Fibroblast of lung (primary cell): ENCODE measurements at regions not wholly inside any gene's neighbourhood (a gene's known extent, or its start where the extent isn't known, plus 50 kb on each side); places are given as distances from the start of the nearest gene placed in this dataset.

Experiments
- DNase-seq, 2 donors: peaks; one replicate each; pipeline versions ENCODE4 v3.0.0 to v3.0.0-alpha.2; 2010; ENCODE audit warnings: low read depth in 2 of 2
- H2AFZ ChIP-seq: 2 replicates; pipeline ENCODE4 v1.5.1; 2012; ENCODE audit warnings: low read length, control low read depth, inconsistent platforms
- H3K27ac ChIP-seq: 2 replicates; pipeline ENCODE4 v1.5.1; 2011; ENCODE audit warnings: low read length, control low read depth; ENCODE audit not compliant: insufficient read depth
- H3K27me3 ChIP-seq: 2 replicates; pipeline ENCODE4 v1.5.1; 2011; ENCODE audit warnings: mild to moderate bottlenecking, low read length; ENCODE audit not compliant: control insufficient read depth, insufficient read depth
- H3K36me3 ChIP-seq: 2 replicates; pipeline ENCODE4 v1.5.1; 2011; ENCODE audit warnings: low read length; ENCODE audit not compliant: control insufficient read depth, insufficient read depth
- H3K4me1 ChIP-seq: 2 replicates; pipeline ENCODE4 v1.5.1; 2011; ENCODE audit warnings: low read length; ENCODE audit not compliant: control insufficient read depth, insufficient read depth; ENCODE audit errors: extremely low read depth
- H3K4me2 ChIP-seq: 2 replicates; pipeline ENCODE4 v1.5.1; 2011; ENCODE audit warnings: low read length, control low read depth; ENCODE audit not compliant: insufficient read depth; ENCODE audit errors: extremely low read depth
- H3K4me3 ChIP-seq, 4 experiments: fragments of 200-600 bp in 1 of 4; sonication (generic) in 1 of 4; replicated peaks in 1 of 4; 2 replicates each; pipeline ENCODE4 v1.5.1; 2011 to 2016; ENCODE audit warnings: low read length in 4 of 4, low read depth in 3 of 4, mild to moderate bottlenecking in 3 of 4, control low read depth in 2 of 4, inconsistent platforms in 1 of 4, mixed read lengths in 1 of 4; ENCODE audit not compliant: insufficient read depth in 1 of 4; ENCODE audit errors: control extremely low read depth in 1 of 4
- H3K79me2 ChIP-seq: 2 replicates; pipeline ENCODE4 v1.5.1; 2012; ENCODE audit warnings: mild to moderate bottlenecking, low read length, inconsistent platforms; ENCODE audit not compliant: control insufficient read depth, insufficient read depth
- H3K9ac ChIP-seq: 2 replicates; pipeline ENCODE4 v1.5.1; 2011; ENCODE audit warnings: mild to moderate bottlenecking, low read length, control low read depth; ENCODE audit not compliant: insufficient read depth
- H3K9me3 ChIP-seq: 2 replicates; pipeline ENCODE4 v1.5.1; 2012; ENCODE audit warnings: low read depth, low read length; ENCODE audit not compliant: control insufficient read depth, insufficient read depth
- H4K20me1 ChIP-seq: 2 replicates; pipeline ENCODE4 v1.5.1; 2011; ENCODE audit warnings: low read length; ENCODE audit not compliant: control insufficient read depth, insufficient read depth; ENCODE audit errors: extremely low read depth
- EZH2 ChIP-seq: IDR thresholded peaks from 2 replicates; pipeline ENCODE4 v1.5.1; 2012; ENCODE audit warnings: low read length, control low read depth, mild to moderate bottlenecking; ENCODE audit errors: missing control alignments
- TF ChIP-seq, protein P1 (sequence below), 2 donors: IDR thresholded peaks in 1 of 2; conservative IDR thresholded peaks in 1 of 2; 1 replicate in 1 of 2; 2 replicates in 1 of 2; pipeline ENCODE4 v1.5.1; 2011 to 2012; ENCODE audit warnings: low read length in 2 of 2, control low read depth in 1 of 2, inconsistent platforms in 1 of 2, low read depth in 1 of 2, mild to moderate bottlenecking in 1 of 2

DNA sequence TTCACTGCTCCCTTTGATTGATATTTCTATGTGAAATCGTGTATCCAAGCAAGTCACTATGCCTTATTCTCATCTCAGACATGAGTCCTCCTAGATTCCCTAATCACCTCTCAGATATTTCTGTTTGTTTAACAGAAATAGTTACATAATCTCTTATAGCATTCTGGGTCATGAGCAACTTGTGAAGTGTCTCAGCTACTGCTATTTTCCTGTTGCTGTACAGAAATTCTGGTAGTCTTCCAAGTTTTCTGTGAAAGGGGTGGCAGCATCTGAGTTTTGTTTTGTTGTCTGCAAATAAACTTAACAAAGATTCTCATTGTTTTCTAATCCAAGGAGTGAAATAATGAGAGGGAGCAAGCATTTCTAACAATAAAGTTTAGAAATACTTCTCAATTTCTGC is 256.9 kb upstream of the ST8SIA4 start:
- Histone ChIP-seq H3K79me2 (no peaks in the 10 kb centered on the region), H3K4me2 (no peak overlapping the region), H2AFZ (no peak overlapping the region), H3K9me3 (no peaks in the 10 kb centered on the region), H3K27me3 (no peaks in the 10 kb centered on the region), H4K20me1 (no peaks in the 10 kb centered on the region), H3K4me3 (no peak overlapping the region), H3K4me1 (no peaks in the 10 kb centered on the region), H3K27ac (no peak overlapping the region), H3K36me3 (no peaks in the 10 kb centered on the region), H3K9ac (no peak overlapping the region)
- no peak for TF ChIP-seq EZH2
- TF ChIP-seq, protein P1, sequence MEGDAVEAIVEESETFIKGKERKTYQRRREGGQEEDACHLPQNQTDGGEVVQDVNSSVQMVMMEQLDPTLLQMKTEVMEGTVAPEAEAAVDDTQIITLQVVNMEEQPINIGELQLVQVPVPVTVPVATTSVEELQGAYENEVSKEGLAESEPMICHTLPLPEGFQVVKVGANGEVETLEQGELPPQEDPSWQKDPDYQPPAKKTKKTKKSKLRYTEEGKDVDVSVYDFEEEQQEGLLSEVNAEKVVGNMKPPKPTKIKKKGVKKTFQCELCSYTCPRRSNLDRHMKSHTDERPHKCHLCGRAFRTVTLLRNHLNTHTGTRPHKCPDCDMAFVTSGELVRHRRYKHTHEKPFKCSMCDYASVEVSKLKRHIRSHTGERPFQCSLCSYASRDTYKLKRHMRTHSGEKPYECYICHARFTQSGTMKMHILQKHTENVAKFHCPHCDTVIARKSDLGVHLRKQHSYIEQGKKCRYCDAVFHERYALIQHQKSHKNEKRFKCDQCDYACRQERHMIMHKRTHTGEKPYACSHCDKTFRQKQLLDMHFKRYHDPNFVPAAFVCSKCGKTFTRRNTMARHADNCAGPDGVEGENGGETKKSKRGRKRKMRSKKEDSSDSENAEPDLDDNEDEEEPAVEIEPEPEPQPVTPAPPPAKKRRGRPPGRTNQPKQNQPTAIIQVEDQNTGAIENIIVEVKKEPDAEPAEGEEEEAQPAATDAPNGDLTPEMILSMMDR (conservative IDR thresholded peaks at IDR 0.05 in 1 of 2, IDR thresholded peaks at IDR 0.05 in 1 of 2; ENCODE audit: low read depth in 1 of 2, low read length in 2 of 2), result no peak
- peak in 1 of 2 donors; percentile 2 for DNase-seq

DNA sequence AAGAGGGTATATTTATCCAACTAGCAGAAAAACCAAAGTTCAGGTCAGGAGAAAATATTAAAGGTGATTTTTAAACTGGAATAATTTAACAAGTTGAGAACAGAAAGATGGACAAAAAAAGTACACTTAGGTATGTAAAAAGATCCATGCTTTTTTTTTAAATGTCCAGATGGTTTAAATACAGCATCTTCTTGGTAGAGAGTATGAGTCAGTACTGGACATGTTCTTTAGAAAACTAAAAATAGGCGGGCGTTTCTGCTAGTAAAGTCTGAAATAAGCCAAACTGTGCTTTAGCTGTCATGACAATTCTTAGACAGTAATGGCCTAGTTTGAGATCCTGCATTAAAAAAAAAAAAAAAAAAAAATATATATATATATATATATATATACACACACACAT is 255.9 kb upstream of the ST8SIA4 start:
- Histone ChIP-seq H3K27me3 (no peaks in the 10 kb centered on the region), H3K9me3 (no peaks in the 10 kb centered on the region), H2AFZ (no peak overlapping the region), H3K4me3 (no peak overlapping the region), H3K4me1 (no peaks in the 10 kb centered on the region), H3K9ac (no peak overlapping the region), H3K4me2 (no peak overlapping the region), H3K27ac (no peak overlapping the region), H3K36me3 (no peaks in the 10 kb centered on the region), H3K79me2 (no peaks in the 10 kb centered on the region), H4K20me1 (no peaks in the 10 kb centered on the region)
- DNase-seq, result peak in 1 of 2 donors; percentile 1
- TF ChIP-seq, protein P1 (conservative IDR thresholded peaks at IDR 0.05 in 1 of 2, IDR thresholded peaks at IDR 0.05 in 1 of 2; ENCODE audit: low read depth in 1 of 2, low read length in 2 of 2), result no peak
- TF ChIP-seq EZH2, result no peak

DNA sequence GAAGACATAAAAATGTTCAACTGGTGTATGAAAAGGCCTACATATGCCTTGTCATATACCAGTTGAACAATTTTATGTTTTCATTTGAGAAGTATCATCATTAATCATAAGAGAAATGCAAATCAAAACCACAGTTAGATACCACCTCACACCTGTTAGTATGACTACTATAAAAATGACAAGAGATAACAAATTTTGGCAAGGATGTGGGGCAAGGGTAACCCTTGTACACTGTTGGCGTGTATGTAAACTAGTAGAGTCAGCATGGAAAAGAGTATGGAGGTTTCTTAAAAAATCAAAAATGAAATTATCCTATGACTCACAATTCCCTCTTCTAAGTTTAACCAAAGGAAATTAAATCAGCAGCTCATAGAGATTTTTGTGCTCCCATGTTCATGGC is 250.4 kb upstream of the ST8SIA4 start:
- TF ChIP-seq EZH2, result no peak
- TF ChIP-seq, protein P1 (conservative IDR thresholded peaks at IDR 0.05 in 1 of 2, IDR thresholded peaks at IDR 0.05 in 1 of 2; ENCODE audit: low read depth in 1 of 2, low read length in 2 of 2), result no peak
- no peaks in the 10 kb centered on the region for H3K4me1 ChIP-seq
- H3K9ac ChIP-seq, result no peak overlapping the region
- no peaks in the 10 kb centered on the region for H3K36me3 ChIP-seq
- no peaks in the 10 kb centered on the region for H3K79me2 ChIP-seq
- H3K27ac ChIP-seq, result no peak overlapping the region
- H3K4me3 ChIP-seq, result no peak overlapping the region
- H3K27me3 ChIP-seq, result no peaks in the 10 kb centered on the region
- no peaks in the 10 kb centered on the region for H4K20me1 ChIP-seq
- H2AFZ ChIP-seq, result no peak overlapping the region
- H3K4me2 ChIP-seq, result no peak overlapping the region
- no peak for DNase-seq
- no peaks in the 10 kb centered on the region for H3K9me3 ChIP-seq
